Right lobe of liver (tissue), 6 donors: ENCODE measurements at regions not wholly inside any gene's neighbourhood (a gene's known extent, or its start where the extent isn't known, plus 50 kb on each side); places are given as distances from the start of the nearest gene placed in this dataset.

Source experiments
- ATAC-seq, 4 donors: fragments of 200-7000 bp; cut with Tn5 transposase; one replicate each; pipeline ENCODE4 v1.9.1; 2020; ENCODE audit warnings: mild to moderate bottlenecking in 4 of 4, moderate library complexity in 4 of 4
- DNase-seq, 3 donors: peaks; one replicate each; pipeline ENCODE4 v3.0.0-alpha.2; 2020
- H3K27ac ChIP-seq, 3 donors: fragments of 200-600 bp; one replicate each; pipeline ENCODE4 v1.8.0; 2022
- H3K27me3 ChIP-seq, 2 donors: fragments of 200-600 bp; one replicate each; pipeline ENCODE4 v1.8.0; 2022
- H3K36me3 ChIP-seq, 4 donors: fragments of 200-600 bp; sonication (generic) in 1 of 4; one replicate each; pipeline versions ENCODE4 v1.5.1 to v1.8.0; 2017 to 2022; ENCODE audit warnings: control low read depth in 1 of 4
- H3K4me1 ChIP-seq, 4 donors: fragments of 200-600 bp; sonication (generic) in 1 of 4; one replicate each; pipeline versions ENCODE4 v1.5.1 to v1.8.0; 2017 to 2022; ENCODE audit warnings: control low read depth in 1 of 4
- H3K4me3 ChIP-seq, 3 donors: fragments of 200-600 bp; one replicate each; pipeline ENCODE4 v1.8.0; 2022
- H3K9me3 ChIP-seq, 4 donors: fragments of 200-600 bp; sonication (generic) in 1 of 4; one replicate each; pipeline versions ENCODE4 v1.5.1 to v1.8.0; 2017 to 2022; ENCODE audit warnings: control low read depth in 1 of 4
- CTCF ChIP-seq, 4 donors: fragments of 200-600 bp in 3 of 4; fragments of 450-650 bp in 1 of 4; IDR thresholded peaks; one replicate each; pipeline versions ENCODE4 v1.5.1 to v1.8.0; 2016 to 2022; ENCODE audit warnings: antibody characterized with exemption in 4 of 4, mild to moderate bottlenecking in 2 of 4
- POLR2A ChIP-seq: fragments of 450-650 bp; IDR thresholded peaks from one replicate; pipeline ENCODE4 v1.6.1; 2017; ENCODE audit warnings: antibody characterized with exemption, mild to moderate bottlenecking
- whole genome bisulfite sequencing: methylation state at CpG from one replicate; pipeline ENCODE4 v1.1.6; 2018; ENCODE audit warnings: low coverage, low lambda C conversion rate; ENCODE audit not compliant: insufficient coverage; ENCODE audit errors: missing lambda C conversion rate; 5-methylcytosine and 5-hydroxymethylcytosine counted together
- intact Hi-C, 2 donors: fragments of 100-400 bp; cut with DNase I; formaldehyde crosslinking; loops; one replicate each; pipeline versions ENCODE4 v1.11.2 to v1.14.1; 2022
- donor health status: DM: no; HTN: yes; CAD: no.
- donor health status: DM: no; HTN: no; CAD: no.
- donor health status: DM: no; HTN: no; CAD: no.
- donor health status: DM: no; HTN: yes; CAD: no.
- donor health status: DM: no; HTN: yes; CAD: no.

- no peaks in the 10 kb centered on the region for H3K27me3 ChIP-seq
- no peak overlapping the region for H3K4me3 ChIP-seq
- 68% methylated on average over 8 of the region's 9 CpGs for WGBS
- DNase-seq (no peak), ATAC-seq (no peak)
- H3K36me3 ChIP-seq: no peaks in the 10 kb centered on the region
- no peak overlapping the region for H3K27ac ChIP-seq
- TF ChIP-seq POLR2A (no peak), CTCF (IDR thresholded peaks at IDR 0.05) (no peak)
- no peaks in the 10 kb centered on the region for H3K9me3 ChIP-seq
- no peaks in the 10 kb centered on the region for H3K4me1 ChIP-seq
- intact Hi-C loops: no loop called here
Measured at GRCh38 chr15:61653110-61653509, 407.1 kb downstream of the VPS13C start.

GRCh38 chr15:61651267-61651666 lies 409.0 kb downstream of the VPS13C start:
- no peak for DNase-seq
- TF ChIP-seq CTCF (IDR thresholded peaks at IDR 0.05) (no peak), POLR2A (no peak)
- Histone ChIP-seq H3K27me3 (no peaks in the 10 kb centered on the region), H3K9me3 (no peaks in the 10 kb centered on the region), H3K4me3 (no peak overlapping the region), H3K4me1 (no peaks in the 10 kb centered on the region), H3K36me3 (no peaks in the 10 kb centered on the region), H3K27ac (no peak overlapping the region)
- ATAC-seq: no peak
- WGBS: 75% methylated on average over 1 of the region's 3 CpGs
- intact Hi-C loops: no loop called here

- 43% methylated on average over 5 of the region's 5 CpGs for whole genome bisulfite sequencing
Measured at GRCh38 chr15:61649046-61649445, 411.2 kb downstream of the VPS13C start.

GRCh38 chr15:61644550-61644949 lies 415.4 kb upstream of the RORA start:
- H3K9me3 ChIP-seq: no peaks in the 10 kb centered on the region
- 68% methylated on average over 3 of the region's 4 CpGs for WGBS
- no peaks in the 10 kb centered on the region for H3K4me1 ChIP-seq
- TF ChIP-seq POLR2A (no peak), CTCF (IDR thresholded peaks at IDR 0.05) (no peak)
- DNase-seq: no peak
- ATAC-seq: no peak
- H3K36me3 ChIP-seq: no peaks in the 10 kb centered on the region
- intact Hi-C loops: no loop called here
- H3K4me3 ChIP-seq: no peak overlapping the region
- H3K27ac ChIP-seq: no peak overlapping the region
- H3K27me3 ChIP-seq: no peaks in the 10 kb centered on the region

More at GRCh38 chr15:61649046-61649445, 411.2 kb downstream of the VPS13C start:
- H3K9me3 ChIP-seq: no peaks in the 10 kb centered on the region
- no peak overlapping the region for H3K4me3 ChIP-seq
- H3K4me1 ChIP-seq: no peaks in the 10 kb centered on the region
- intact Hi-C loops: no loop called here
- ATAC-seq (no peak), DNase-seq (no peak)
- no peak overlapping the region for H3K27ac ChIP-seq
- TF ChIP-seq POLR2A: no peak
- TF ChIP-seq CTCF (IDR thresholded peaks at IDR 0.05): no peak
- no peaks in the 10 kb centered on the region for H3K36me3 ChIP-seq
- no peaks in the 10 kb centered on the region for H3K27me3 ChIP-seq

- 75% methylated on average over 5 of the region's 6 CpGs for WGBS
Measured at GRCh38 chr15:61641645-61642044, 412.5 kb upstream of the RORA start.

More at GRCh38 chr15:61641645-61642044, 412.5 kb upstream of the RORA start:
- H3K27ac ChIP-seq: no peak overlapping the region
- ATAC-seq (no peak), DNase-seq (no peak)
- intact Hi-C loops: no loop called here
- H3K27me3 ChIP-seq: no peaks in the 10 kb centered on the region
- no peak overlapping the region for H3K4me3 ChIP-seq
- H3K4me1 ChIP-seq: no peaks in the 10 kb centered on the region
- no peaks in the 10 kb centered on the region for H3K36me3 ChIP-seq
- no peaks in the 10 kb centered on the region for H3K9me3 ChIP-seq
- TF ChIP-seq POLR2A (no peak), CTCF (IDR thresholded peaks at IDR 0.05) (no peak)
